OCI-LY7 (cell line): ENCODE measurements at regions not wholly inside any gene's neighbourhood (a gene's known extent, or its start where the extent isn't known, plus 50 kb on each side); places are given as distances from the start of the nearest gene placed in this dataset.

ENCODE experiments used
- CTCF ChIP-seq: fragments of 200-600 bp; sonication (generic); conservative IDR thresholded peaks from 2 replicates; pipeline ENCODE4 v1.5.1; 2014; ENCODE audit warnings: mild to moderate bottlenecking, antibody characterized with exemption, low read length, moderate library complexity, mixed read lengths
- EZH2phosphoT487 ChIP-seq: fragments of 200-600 bp; sonication (generic); IDR thresholded peaks from 2 replicates; pipeline ENCODE4 v1.6.1; 2018; ENCODE audit warnings: low read depth, borderline replicate concordance, mild to moderate bottlenecking, mixed run types, antibody characterized with exemption, low read length, moderate library complexity, mixed read lengths

- TF ChIP-seq CTCF: no peak
- TF ChIP-seq EZH2phosphoT487: no peak
Measured at GRCh38 chr3:181327349-181327748, 337.8 kb upstream of the DNAJC19 start.
